Kidney epithelial cell (primary cell): ENCODE measurements at regions not wholly inside any gene's neighbourhood (a gene's known extent, or its start where the extent isn't known, plus 50 kb on each side); places are given as distances from the start of the nearest gene placed in this dataset.

Experiments used
- DNase-seq: peaks from one replicate; pipeline ENCODE4 v3.0.0-alpha.2; 2010; ENCODE audit warnings: low read depth
- H3K27me3 ChIP-seq: 2 replicates; pipeline ENCODE4 v1.6.0; 2011; ENCODE audit warnings: low read length; ENCODE audit not compliant: control insufficient read depth, insufficient read depth
- H3K36me3 ChIP-seq: 2 replicates; pipeline ENCODE4 v1.5.1; 2011; ENCODE audit warnings: low read length; ENCODE audit not compliant: control insufficient read depth, insufficient read depth
- H3K4me3 ChIP-seq: 2 replicates; pipeline ENCODE4 v1.5.1; 2011; ENCODE audit warnings: low read depth, mild to moderate bottlenecking, control low read depth, low read length
- CTCF ChIP-seq: IDR thresholded peaks from 2 replicates; pipeline ENCODE4 v1.5.1; 2011; ENCODE audit warnings: mild to moderate bottlenecking, moderate library complexity, low read length, control low read depth, inconsistent platforms; ENCODE audit not compliant: insufficient read depth, poor library complexity, severe bottlenecking

DNA sequence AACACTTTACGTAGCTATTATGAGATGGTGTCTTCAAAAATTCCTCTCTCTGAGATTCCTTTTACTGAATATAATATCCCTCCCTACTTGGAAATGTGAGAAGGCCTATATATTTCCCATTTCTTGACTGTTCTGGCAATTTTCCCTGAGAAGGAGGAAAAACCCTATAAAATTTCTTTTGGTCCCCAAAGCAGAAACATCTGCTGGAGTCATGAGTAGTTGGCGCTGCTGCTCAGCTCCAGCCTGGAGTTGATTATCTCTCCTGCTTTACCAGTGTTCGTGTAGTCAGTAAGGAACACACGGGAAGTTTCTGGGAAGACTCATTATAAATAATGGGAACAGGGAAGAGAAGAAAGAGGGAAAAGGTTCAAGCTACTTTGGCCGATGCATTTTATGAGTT, 680.1 kb downstream of the EPHA3 start:
- no peak for DNase-seq
- no peaks in the 10 kb centered on the region for H3K36me3 ChIP-seq
- no peak overlapping the region for H3K4me3 ChIP-seq
- H3K27me3 ChIP-seq = no peaks in the 10 kb centered on the region
- TF ChIP-seq CTCF = no peak

- Histone ChIP-seq H3K27me3 (no peaks in the 10 kb centered on the region), H3K4me3 (no peak overlapping the region), H3K36me3 (no peaks in the 10 kb centered on the region)
- no peak for DNase-seq
- no peak for TF ChIP-seq CTCF
Observed at GRCh38 chr3:89787979-89788378, 680.6 kb downstream of the EPHA3 start.

GRCh38 chr3:89795506-89795905, 688.1 kb downstream of the EPHA3 start:
- no peak overlapping the region for H3K4me3 ChIP-seq
- TF ChIP-seq CTCF = no peak
- no peaks in the 10 kb centered on the region for H3K36me3 ChIP-seq
- DNase-seq = no peak
- no peaks in the 10 kb centered on the region for H3K27me3 ChIP-seq

DNA sequence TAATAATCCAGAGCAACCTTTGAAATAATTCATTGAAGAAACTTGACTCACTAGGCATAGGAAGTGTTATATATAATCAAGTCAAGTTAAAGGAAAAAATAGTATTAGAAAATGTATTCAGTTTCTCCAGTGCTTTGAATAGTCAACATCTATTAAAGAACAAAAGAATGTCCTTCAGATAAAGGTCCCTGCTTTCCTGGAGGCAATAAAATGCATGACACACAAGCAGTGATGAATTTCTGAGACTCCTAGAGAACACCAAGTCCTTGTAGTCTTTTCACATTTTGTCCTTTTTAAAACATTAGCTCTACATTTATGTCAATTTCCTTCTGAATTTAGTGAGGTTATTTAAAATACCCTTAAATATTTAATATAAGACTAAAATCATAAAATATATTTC, 695.5 kb downstream of the EPHA3 start:
- no peak for DNase-seq
- Histone ChIP-seq H3K4me3 (no peak overlapping the region), H3K36me3 (no peaks in the 10 kb centered on the region), H3K27me3 (no peaks in the 10 kb centered on the region)
- no peak for TF ChIP-seq CTCF

- TF ChIP-seq CTCF = no peak
- no peaks in the 10 kb centered on the region for H3K36me3 ChIP-seq
- no peak overlapping the region for H3K4me3 ChIP-seq
- no peaks in the 10 kb centered on the region for H3K27me3 ChIP-seq
- no peak for DNase-seq
Observed at GRCh38 chr3:89803711-89804110, 696.3 kb downstream of the EPHA3 start.

DNA sequence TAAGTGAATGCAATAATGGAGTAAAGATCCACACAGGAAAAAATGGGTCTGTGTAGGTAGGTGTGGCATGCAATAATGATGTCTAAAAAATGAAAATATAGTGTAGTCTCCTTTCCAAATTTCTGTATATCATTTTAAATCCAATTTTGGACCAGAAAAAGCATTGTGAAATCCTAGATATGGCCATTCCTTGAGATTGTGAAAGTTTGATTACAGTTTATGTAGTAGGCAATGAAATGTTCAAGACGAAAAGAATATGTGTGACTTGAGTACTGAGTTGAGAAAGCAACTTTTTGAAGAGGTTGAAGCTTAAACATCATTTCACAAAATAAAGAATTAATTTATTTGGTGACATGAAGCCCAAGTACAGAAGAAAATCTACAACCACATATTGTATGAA, 698.7 kb downstream of the EPHA3 start:
- TF ChIP-seq CTCF = no peak
- Histone ChIP-seq H3K36me3 (no peaks in the 10 kb centered on the region), H3K4me3 (no peak overlapping the region), H3K27me3 (no peaks in the 10 kb centered on the region)
- no peak for DNase-seq
